ENCODE measurements at regions not wholly inside any gene's neighbourhood (a gene's known extent, or its start where the extent isn't known, plus 50 kb on each side); places are given as distances from the start of the nearest gene placed in this dataset.

GRCh38 chr16:88283596-88283995 is 99.2 kb upstream of the ZNF469 start:
- no peak for TF ChIP-seq CTCF (IDR thresholded peaks at IDR 0.05; ENCODE audit: extremely low read depth in 1 of 2, insufficient read depth in 1 of 2, low read depth in 1 of 2, low read length in 2 of 2)
- no peak for TF ChIP-seq MAX (IDR thresholded peaks at IDR 0.05; ENCODE audit: insufficient read depth, insufficient read length)
- TF ChIP-seq JUN (IDR thresholded peaks at IDR 0.05; ENCODE audit: borderline replicate concordance, insufficient read depth, insufficient read length, low read depth): no peak
- TF ChIP-seq POLR2A (IDR thresholded peaks at IDR 0.05; ENCODE audit: low read depth, low read length): no peak
- TF ChIP-seq POLR2AphosphoS5 (IDR thresholded peaks at IDR 0.05; ENCODE audit: insufficient read depth, low read depth, low read length): no peak
- no peak for TF ChIP-seq FOS (IDR thresholded peaks at IDR 0.05; ENCODE audit: borderline replicate concordance, insufficient read depth, low read length)
